Right lobe of liver (tissue), 6 donors: ENCODE measurements at regions not wholly inside any gene's neighbourhood (a gene's known extent, or its start where the extent isn't known, plus 50 kb on each side); places are given as distances from the start of the nearest gene placed in this dataset.

Experiments used
- ATAC-seq, 4 donors: fragments of 200-7000 bp; cut with Tn5 transposase; one replicate each; pipeline ENCODE4 v1.9.1; 2020; ENCODE audit warnings: mild to moderate bottlenecking in 4 of 4, moderate library complexity in 4 of 4
- DNase-seq, 3 donors: peaks; one replicate each; pipeline ENCODE4 v3.0.0-alpha.2; 2020
- H3K27ac ChIP-seq, 3 donors: fragments of 200-600 bp; one replicate each; pipeline ENCODE4 v1.8.0; 2022
- H3K27me3 ChIP-seq, 2 donors: fragments of 200-600 bp; one replicate each; pipeline ENCODE4 v1.8.0; 2022
- H3K36me3 ChIP-seq, 4 donors: fragments of 200-600 bp; sonication (generic) in 1 of 4; one replicate each; pipeline versions ENCODE4 v1.5.1 to v1.8.0; 2017 to 2022; ENCODE audit warnings: control low read depth in 1 of 4
- H3K4me1 ChIP-seq, 4 donors: fragments of 200-600 bp; sonication (generic) in 1 of 4; one replicate each; pipeline versions ENCODE4 v1.5.1 to v1.8.0; 2017 to 2022; ENCODE audit warnings: control low read depth in 1 of 4
- H3K4me3 ChIP-seq, 3 donors: fragments of 200-600 bp; one replicate each; pipeline ENCODE4 v1.8.0; 2022
- H3K9me3 ChIP-seq, 4 donors: fragments of 200-600 bp; sonication (generic) in 1 of 4; one replicate each; pipeline versions ENCODE4 v1.5.1 to v1.8.0; 2017 to 2022; ENCODE audit warnings: control low read depth in 1 of 4
- CTCF ChIP-seq, 4 donors: fragments of 200-600 bp in 3 of 4; fragments of 450-650 bp in 1 of 4; IDR thresholded peaks; one replicate each; pipeline versions ENCODE4 v1.5.1 to v1.8.0; 2016 to 2022; ENCODE audit warnings: antibody characterized with exemption in 4 of 4, mild to moderate bottlenecking in 2 of 4
- POLR2A ChIP-seq: fragments of 450-650 bp; IDR thresholded peaks from one replicate; pipeline ENCODE4 v1.6.1; 2017; ENCODE audit warnings: antibody characterized with exemption, mild to moderate bottlenecking
- WGBS: methylation state at CpG from one replicate; pipeline ENCODE4 v1.1.6; 2018; ENCODE audit warnings: low coverage, low lambda C conversion rate; ENCODE audit not compliant: insufficient coverage; ENCODE audit errors: missing lambda C conversion rate; 5-methylcytosine and 5-hydroxymethylcytosine counted together
- intact Hi-C, 2 donors: fragments of 100-400 bp; cut with DNase I; formaldehyde crosslinking; loops; one replicate each; pipeline versions ENCODE4 v1.11.2 to v1.14.1; 2022
- donor health status: DM: no; HTN: yes; CAD: no.
- donor health status: DM: no; HTN: no; CAD: no.
- donor health status: DM: no; HTN: no; CAD: no.
- donor health status: DM: no; HTN: yes; CAD: no.
- donor health status: DM: no; HTN: yes; CAD: no.

GRCh38 chr2:82268446-82268845, 1963.9 kb upstream of the LRRTM1 start:
- intact Hi-C loops: no loop called here
- Histone ChIP-seq H3K9me3 (no peaks in the 10 kb centered on the region), H3K4me1 (no peaks in the 10 kb centered on the region), H3K4me3 (no peak overlapping the region), H3K36me3 (no peaks in the 10 kb centered on the region), H3K27ac (no peak overlapping the region), H3K27me3 (no peaks in the 10 kb centered on the region)
- ATAC-seq (no peak), DNase-seq (no peak)
- no peak for TF ChIP-seq POLR2A
- TF ChIP-seq CTCF (IDR thresholded peaks at IDR 0.05): no peak

- intact Hi-C loops: no loop called here
- WGBS: 54% methylated on average over 3 of the region's 3 CpGs
- no peak overlapping the region for H3K27ac ChIP-seq
- no peaks in the 10 kb centered on the region for H3K36me3 ChIP-seq
- H3K4me3 ChIP-seq: no peak overlapping the region
- DNase-seq (no peak), ATAC-seq (peak in 2 of 4 donors; percentile 33 to 39)
- no peaks in the 10 kb centered on the region for H3K9me3 ChIP-seq
- no peaks in the 10 kb centered on the region for H3K4me1 ChIP-seq
- TF ChIP-seq CTCF (IDR thresholded peaks at IDR 0.05) (no peak), POLR2A (no peak)
- H3K27me3 ChIP-seq: no peaks in the 10 kb centered on the region
Measured at GRCh38 chr2:82260521-82260920, 1956.0 kb upstream of the LRRTM1 start.

- no peak overlapping the region for H3K27ac ChIP-seq
- H3K4me1 ChIP-seq: no peaks in the 10 kb centered on the region
- ATAC-seq (no peak), DNase-seq (no peak)
- TF ChIP-seq POLR2A (no peak), CTCF (IDR thresholded peaks at IDR 0.05) (no peak)
- H3K9me3 ChIP-seq: no peaks in the 10 kb centered on the region
- no peaks in the 10 kb centered on the region for H3K36me3 ChIP-seq
- H3K27me3 ChIP-seq: no peaks in the 10 kb centered on the region
- intact Hi-C loops: no loop called here
- no peak overlapping the region for H3K4me3 ChIP-seq
- WGBS: 21% methylated on average over 2 of the region's 2 CpGs
Measured at GRCh38 chr2:82259551-82259950, 1955.0 kb upstream of the LRRTM1 start.

GRCh38 chr2:82257796-82258555, 1953.4 kb upstream of the LRRTM1 start:
- intact Hi-C loops: no loop called here
- ATAC-seq (no peak), DNase-seq (no peak)
- Histone ChIP-seq H3K4me1 (no peaks in the 10 kb centered on the region), H3K9me3 (no peaks in the 10 kb centered on the region), H3K4me3 (no peak overlapping the region), H3K27ac (no peak overlapping the region), H3K36me3 (no peaks in the 10 kb centered on the region), H3K27me3 (no peaks in the 10 kb centered on the region)
- 25% methylated on average over 2 of the region's 2 CpGs for WGBS
- TF ChIP-seq POLR2A (no peak), CTCF (IDR thresholded peaks at IDR 0.05) (no peak)
